Hepatocyte (in vitro differentiated cells): ENCODE measurements at regions not wholly inside any gene's neighbourhood (a gene's known extent, or its start where the extent isn't known, plus 50 kb on each side); places are given as distances from the start of the nearest gene placed in this dataset.

Source experiments
- CTCF ChIP-seq: fragments of 200-600 bp; sonication (generic); IDR thresholded peaks from 2 replicates; pipeline ENCODE4 v1.5.1; 2016; ENCODE audit warnings: antibody characterized with exemption, mild to moderate bottlenecking; ENCODE audit not compliant: poor library complexity
- EZH2 ChIP-seq: fragments of 200-600 bp; sonication (generic); IDR thresholded peaks from 2 replicates; pipeline ENCODE4 v1.6.1; 2016; ENCODE audit warnings: antibody characterized with exemption, mild to moderate bottlenecking, borderline replicate concordance
- EZH2phosphoT487 ChIP-seq: fragments of 200-600 bp; sonication (generic); IDR thresholded peaks from one replicate; pipeline ENCODE4 v1.6.1; 2018; ENCODE audit warnings: antibody characterized with exemption, mild to moderate bottlenecking, low read depth, moderate library complexity; ENCODE audit not compliant: unreplicated experiment, severe bottlenecking

- TF ChIP-seq CTCF (no peak), EZH2 (no peak), EZH2phosphoT487 (no peak)
Observed at GRCh38 chr2:155062250-155062921, 363.9 kb downstream of the KCNJ3 start.
